ENCODE measurements at regions not wholly inside any gene's neighbourhood (a gene's known extent, or its start where the extent isn't known, plus 50 kb on each side); places are given as distances from the start of the nearest gene placed in this dataset.

DNA sequence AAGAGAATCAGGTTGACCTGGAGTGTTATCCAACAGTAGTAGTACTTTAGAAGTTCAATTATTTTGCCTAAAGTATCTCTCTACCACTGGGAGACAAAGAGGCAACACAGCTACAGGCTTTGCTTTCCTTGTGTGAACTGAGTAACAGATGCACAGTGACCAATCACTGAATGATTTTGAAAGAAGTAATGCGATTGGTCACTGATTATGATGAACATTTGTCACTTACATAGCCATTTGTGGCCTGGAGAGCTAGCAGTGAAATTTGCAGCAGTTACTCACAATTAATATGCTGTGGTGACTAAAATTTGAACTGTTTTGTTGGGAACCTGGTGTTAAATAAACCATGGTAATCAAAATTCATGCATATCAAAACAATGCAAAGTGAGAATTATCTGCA lies 508.7 kb upstream of the DIPK2B start:
- TF ChIP-seq, protein P1, sequence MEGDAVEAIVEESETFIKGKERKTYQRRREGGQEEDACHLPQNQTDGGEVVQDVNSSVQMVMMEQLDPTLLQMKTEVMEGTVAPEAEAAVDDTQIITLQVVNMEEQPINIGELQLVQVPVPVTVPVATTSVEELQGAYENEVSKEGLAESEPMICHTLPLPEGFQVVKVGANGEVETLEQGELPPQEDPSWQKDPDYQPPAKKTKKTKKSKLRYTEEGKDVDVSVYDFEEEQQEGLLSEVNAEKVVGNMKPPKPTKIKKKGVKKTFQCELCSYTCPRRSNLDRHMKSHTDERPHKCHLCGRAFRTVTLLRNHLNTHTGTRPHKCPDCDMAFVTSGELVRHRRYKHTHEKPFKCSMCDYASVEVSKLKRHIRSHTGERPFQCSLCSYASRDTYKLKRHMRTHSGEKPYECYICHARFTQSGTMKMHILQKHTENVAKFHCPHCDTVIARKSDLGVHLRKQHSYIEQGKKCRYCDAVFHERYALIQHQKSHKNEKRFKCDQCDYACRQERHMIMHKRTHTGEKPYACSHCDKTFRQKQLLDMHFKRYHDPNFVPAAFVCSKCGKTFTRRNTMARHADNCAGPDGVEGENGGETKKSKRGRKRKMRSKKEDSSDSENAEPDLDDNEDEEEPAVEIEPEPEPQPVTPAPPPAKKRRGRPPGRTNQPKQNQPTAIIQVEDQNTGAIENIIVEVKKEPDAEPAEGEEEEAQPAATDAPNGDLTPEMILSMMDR (IDR thresholded peaks at IDR 0.05; ENCODE audit: low read length) = no peak
- no peak for TF ChIP-seq EZH2 (IDR thresholded peaks at IDR 0.05; ENCODE audit: borderline replicate concordance, low read length)

All from OCI-LY1 (cell line).